H1 (cell line): ENCODE measurements at regions not wholly inside any gene's neighbourhood (a gene's known extent, or its start where the extent isn't known, plus 50 kb on each side); places are given as distances from the start of the nearest gene placed in this dataset.

Experiments used
- BACH1 ChIP-seq: IDR thresholded peaks from 2 replicates; pipeline ENCODE4 v1.6.1; 2012; ENCODE audit warnings: low read length, improper control_type of control experiment
- CBX8 ChIP-seq: fragments of 300-800, 300-1000 bp; sonication (generic); IDR thresholded peaks from 2 replicates; pipeline ENCODE4 v1.7.1; 2016; ENCODE audit warnings: low read depth, low read length, borderline replicate concordance
- GABPA ChIP-seq: IDR thresholded peaks from 2 replicates; pipeline ENCODE4 v1.6.1; 2011; ENCODE audit warnings: mild to moderate bottlenecking, low read length, moderate library complexity, borderline replicate concordance; ENCODE audit not compliant: insufficient read depth
- SUZ12 ChIP-seq: fragments of 200-600 bp; sonication (generic); IDR thresholded peaks from 2 replicates; pipeline ENCODE4 v1.6.1; 2012; ENCODE audit warnings: mild to moderate bottlenecking, inconsistent platforms, low read length, moderate library complexity, mixed read lengths
- TAF1 ChIP-seq: IDR thresholded peaks from 2 replicates; pipeline ENCODE4 v1.6.1; 2011; ENCODE audit warnings: mild to moderate bottlenecking, low read depth, low read length
- TBP ChIP-seq: IDR thresholded peaks from 2 replicates; pipeline ENCODE4 v1.6.1; 2011; ENCODE audit warnings: low read depth, low read length, improper control_type of control experiment
- TF ChIP-seq, protein P1 (sequence below): fragments of 300-600 bp; sonication (generic); IDR thresholded peaks from 2 replicates; pipeline ENCODE4 v1.7.1; 2012; ENCODE audit warnings: low read length, moderate library complexity, mild to moderate bottlenecking, inconsistent platforms; ENCODE audit not compliant: insufficient replicate concordance
- TF ChIP-seq, protein P2 (sequence below), 3 experiments: IDR thresholded peaks; 1 replicate in 2 of 3; 2 replicates in 1 of 3; pipeline versions ENCODE4 v1.5.1 to v1.6.1; 2011; ENCODE audit warnings: low read length in 3 of 3, mild to moderate bottlenecking in 3 of 3, inconsistent platforms in 2 of 3, low read depth in 1 of 3, moderate library complexity in 1 of 3; ENCODE audit not compliant: insufficient read depth in 1 of 3; ENCODE audit errors: control extremely low read depth in 1 of 3

- TF ChIP-seq, protein P1, sequence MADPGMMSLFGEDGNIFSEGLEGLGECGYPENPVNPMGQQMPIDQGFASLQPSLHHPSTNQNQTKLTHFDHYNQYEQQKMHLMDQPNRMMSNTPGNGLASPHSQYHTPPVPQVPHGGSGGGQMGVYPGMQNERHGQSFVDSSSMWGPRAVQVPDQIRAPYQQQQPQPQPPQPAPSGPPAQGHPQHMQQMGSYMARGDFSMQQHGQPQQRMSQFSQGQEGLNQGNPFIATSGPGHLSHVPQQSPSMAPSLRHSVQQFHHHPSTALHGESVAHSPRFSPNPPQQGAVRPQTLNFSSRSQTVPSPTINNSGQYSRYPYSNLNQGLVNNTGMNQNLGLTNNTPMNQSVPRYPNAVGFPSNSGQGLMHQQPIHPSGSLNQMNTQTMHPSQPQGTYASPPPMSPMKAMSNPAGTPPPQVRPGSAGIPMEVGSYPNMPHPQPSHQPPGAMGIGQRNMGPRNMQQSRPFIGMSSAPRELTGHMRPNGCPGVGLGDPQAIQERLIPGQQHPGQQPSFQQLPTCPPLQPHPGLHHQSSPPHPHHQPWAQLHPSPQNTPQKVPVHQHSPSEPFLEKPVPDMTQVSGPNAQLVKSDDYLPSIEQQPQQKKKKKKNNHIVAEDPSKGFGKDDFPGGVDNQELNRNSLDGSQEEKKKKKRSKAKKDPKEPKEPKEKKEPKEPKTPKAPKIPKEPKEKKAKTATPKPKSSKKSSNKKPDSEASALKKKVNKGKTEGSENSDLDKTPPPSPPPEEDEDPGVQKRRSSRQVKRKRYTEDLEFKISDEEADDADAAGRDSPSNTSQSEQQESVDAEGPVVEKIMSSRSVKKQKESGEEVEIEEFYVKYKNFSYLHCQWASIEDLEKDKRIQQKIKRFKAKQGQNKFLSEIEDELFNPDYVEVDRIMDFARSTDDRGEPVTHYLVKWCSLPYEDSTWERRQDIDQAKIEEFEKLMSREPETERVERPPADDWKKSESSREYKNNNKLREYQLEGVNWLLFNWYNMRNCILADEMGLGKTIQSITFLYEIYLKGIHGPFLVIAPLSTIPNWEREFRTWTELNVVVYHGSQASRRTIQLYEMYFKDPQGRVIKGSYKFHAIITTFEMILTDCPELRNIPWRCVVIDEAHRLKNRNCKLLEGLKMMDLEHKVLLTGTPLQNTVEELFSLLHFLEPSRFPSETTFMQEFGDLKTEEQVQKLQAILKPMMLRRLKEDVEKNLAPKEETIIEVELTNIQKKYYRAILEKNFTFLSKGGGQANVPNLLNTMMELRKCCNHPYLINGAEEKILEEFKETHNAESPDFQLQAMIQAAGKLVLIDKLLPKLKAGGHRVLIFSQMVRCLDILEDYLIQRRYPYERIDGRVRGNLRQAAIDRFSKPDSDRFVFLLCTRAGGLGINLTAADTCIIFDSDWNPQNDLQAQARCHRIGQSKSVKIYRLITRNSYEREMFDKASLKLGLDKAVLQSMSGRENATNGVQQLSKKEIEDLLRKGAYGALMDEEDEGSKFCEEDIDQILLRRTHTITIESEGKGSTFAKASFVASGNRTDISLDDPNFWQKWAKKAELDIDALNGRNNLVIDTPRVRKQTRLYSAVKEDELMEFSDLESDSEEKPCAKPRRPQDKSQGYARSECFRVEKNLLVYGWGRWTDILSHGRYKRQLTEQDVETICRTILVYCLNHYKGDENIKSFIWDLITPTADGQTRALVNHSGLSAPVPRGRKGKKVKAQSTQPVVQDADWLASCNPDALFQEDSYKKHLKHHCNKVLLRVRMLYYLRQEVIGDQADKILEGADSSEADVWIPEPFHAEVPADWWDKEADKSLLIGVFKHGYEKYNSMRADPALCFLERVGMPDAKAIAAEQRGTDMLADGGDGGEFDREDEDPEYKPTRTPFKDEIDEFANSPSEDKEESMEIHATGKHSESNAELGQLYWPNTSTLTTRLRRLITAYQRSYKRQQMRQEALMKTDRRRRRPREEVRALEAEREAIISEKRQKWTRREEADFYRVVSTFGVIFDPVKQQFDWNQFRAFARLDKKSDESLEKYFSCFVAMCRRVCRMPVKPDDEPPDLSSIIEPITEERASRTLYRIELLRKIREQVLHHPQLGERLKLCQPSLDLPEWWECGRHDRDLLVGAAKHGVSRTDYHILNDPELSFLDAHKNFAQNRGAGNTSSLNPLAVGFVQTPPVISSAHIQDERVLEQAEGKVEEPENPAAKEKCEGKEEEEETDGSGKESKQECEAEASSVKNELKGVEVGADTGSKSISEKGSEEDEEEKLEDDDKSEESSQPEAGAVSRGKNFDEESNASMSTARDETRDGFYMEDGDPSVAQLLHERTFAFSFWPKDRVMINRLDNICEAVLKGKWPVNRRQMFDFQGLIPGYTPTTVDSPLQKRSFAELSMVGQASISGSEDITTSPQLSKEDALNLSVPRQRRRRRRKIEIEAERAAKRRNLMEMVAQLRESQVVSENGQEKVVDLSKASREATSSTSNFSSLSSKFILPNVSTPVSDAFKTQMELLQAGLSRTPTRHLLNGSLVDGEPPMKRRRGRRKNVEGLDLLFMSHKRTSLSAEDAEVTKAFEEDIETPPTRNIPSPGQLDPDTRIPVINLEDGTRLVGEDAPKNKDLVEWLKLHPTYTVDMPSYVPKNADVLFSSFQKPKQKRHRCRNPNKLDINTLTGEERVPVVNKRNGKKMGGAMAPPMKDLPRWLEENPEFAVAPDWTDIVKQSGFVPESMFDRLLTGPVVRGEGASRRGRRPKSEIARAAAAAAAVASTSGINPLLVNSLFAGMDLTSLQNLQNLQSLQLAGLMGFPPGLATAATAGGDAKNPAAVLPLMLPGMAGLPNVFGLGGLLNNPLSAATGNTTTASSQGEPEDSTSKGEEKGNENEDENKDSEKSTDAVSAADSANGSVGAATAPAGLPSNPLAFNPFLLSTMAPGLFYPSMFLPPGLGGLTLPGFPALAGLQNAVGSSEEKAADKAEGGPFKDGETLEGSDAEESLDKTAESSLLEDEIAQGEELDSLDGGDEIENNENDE = no peak
- no peak for TF ChIP-seq CBX8
- TF ChIP-seq BACH1 = no peak
- TF ChIP-seq TAF1 = no peak
- TF ChIP-seq, protein P2, sequence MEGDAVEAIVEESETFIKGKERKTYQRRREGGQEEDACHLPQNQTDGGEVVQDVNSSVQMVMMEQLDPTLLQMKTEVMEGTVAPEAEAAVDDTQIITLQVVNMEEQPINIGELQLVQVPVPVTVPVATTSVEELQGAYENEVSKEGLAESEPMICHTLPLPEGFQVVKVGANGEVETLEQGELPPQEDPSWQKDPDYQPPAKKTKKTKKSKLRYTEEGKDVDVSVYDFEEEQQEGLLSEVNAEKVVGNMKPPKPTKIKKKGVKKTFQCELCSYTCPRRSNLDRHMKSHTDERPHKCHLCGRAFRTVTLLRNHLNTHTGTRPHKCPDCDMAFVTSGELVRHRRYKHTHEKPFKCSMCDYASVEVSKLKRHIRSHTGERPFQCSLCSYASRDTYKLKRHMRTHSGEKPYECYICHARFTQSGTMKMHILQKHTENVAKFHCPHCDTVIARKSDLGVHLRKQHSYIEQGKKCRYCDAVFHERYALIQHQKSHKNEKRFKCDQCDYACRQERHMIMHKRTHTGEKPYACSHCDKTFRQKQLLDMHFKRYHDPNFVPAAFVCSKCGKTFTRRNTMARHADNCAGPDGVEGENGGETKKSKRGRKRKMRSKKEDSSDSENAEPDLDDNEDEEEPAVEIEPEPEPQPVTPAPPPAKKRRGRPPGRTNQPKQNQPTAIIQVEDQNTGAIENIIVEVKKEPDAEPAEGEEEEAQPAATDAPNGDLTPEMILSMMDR (IDR thresholded peaks at IDR 0.05; ENCODE audit: control extremely low read depth in 1 of 3, insufficient read depth in 1 of 3, low read depth in 1 of 3, low read length in 3 of 3) = no peak
- no peak for TF ChIP-seq GABPA
- no peak for TF ChIP-seq TBP
- TF ChIP-seq SUZ12 = no peak
Measured at GRCh38 chr6:3911614-3912336, 62.6 kb downstream of the FAM50B start (continued).
